KMS-11 (cell line): ENCODE measurements at regions not wholly inside any gene's neighbourhood (a gene's known extent, or its start where the extent isn't known, plus 50 kb on each side); places are given as distances from the start of the nearest gene placed in this dataset.

Source experiments
- H2AFZ ChIP-seq: fragments of 200-600 bp; sonication (generic); 2 replicates; pipeline ENCODE4 v1.6.1; 2016; ENCODE audit warnings: antibody characterized with exemption, mixed run types, low read depth
- H3K27ac ChIP-seq: fragments of 200-600 bp; sonication (generic); 2 replicates; pipeline ENCODE4 v1.6.1; 2016; ENCODE audit warnings: mild to moderate bottlenecking, mixed run types
- H3K27me3 ChIP-seq: fragments of 200-600 bp; sonication (generic); 2 replicates; pipeline ENCODE4 v1.6.1; 2017; ENCODE audit warnings: mild to moderate bottlenecking, low read depth, mixed run types, moderate library complexity; ENCODE audit not compliant: insufficient read depth
- H3K36me3 ChIP-seq: fragments of 200-600 bp; sonication (generic); 2 replicates; pipeline ENCODE4 v1.6.1; 2017; ENCODE audit warnings: mild to moderate bottlenecking, mixed run types; ENCODE audit not compliant: insufficient read depth
- H3K4me1 ChIP-seq: fragments of 200-600 bp; sonication (generic); 2 replicates; pipeline ENCODE4 v1.6.1; 2016; ENCODE audit warnings: mild to moderate bottlenecking, low read depth, mixed run types; ENCODE audit not compliant: poor library complexity, severe bottlenecking
- H3K4me2 ChIP-seq: fragments of 200-600 bp; sonication (generic); 2 replicates; pipeline ENCODE4 v1.7.0; 2016; ENCODE audit warnings: mild to moderate bottlenecking, mixed run types
- H3K4me3 ChIP-seq: fragments of 200-600 bp; sonication (generic); IDR thresholded peaks from 2 replicates; pipeline ENCODE4 v1.6.1; 2017; ENCODE audit warnings: low read depth, low read length, mixed read lengths; ENCODE audit not compliant: insufficient read depth
- H3K79me2 ChIP-seq: fragments of 200-600 bp; sonication (generic); 2 replicates; pipeline ENCODE4 v1.6.1; 2016; ENCODE audit warnings: low read depth, mixed run types; ENCODE audit not compliant: insufficient read depth
- H3K9ac ChIP-seq: fragments of 200-600 bp; sonication (generic); 2 replicates; pipeline ENCODE4 v1.6.1; 2016; ENCODE audit warnings: mild to moderate bottlenecking, mixed run types
- H4K20me1 ChIP-seq: fragments of 200-600 bp; sonication (generic); 2 replicates; pipeline ENCODE4 v1.6.1; 2016; ENCODE audit warnings: mild to moderate bottlenecking, mixed run types; ENCODE audit not compliant: insufficient read depth
- CTCF ChIP-seq: fragments of 200-600 bp; sonication (generic); conservative IDR thresholded peaks from 2 replicates; pipeline ENCODE4 v1.6.1; 2017; ENCODE audit warnings: low read depth, mild to moderate bottlenecking, antibody characterized with exemption, low read length, moderate library complexity, mixed read lengths

GRCh38 chr13:86710896-86711295, 911.7 kb upstream of the SLITRK6 start:
- Histone ChIP-seq H3K4me2 (no peak overlapping the region), H3K27me3 (no peaks in the 10 kb centered on the region), H3K9ac (no peak overlapping the region), H2AFZ (no peak overlapping the region), H3K36me3 (no peaks in the 10 kb centered on the region), H4K20me1 (no peaks in the 10 kb centered on the region), H3K79me2 (no peaks in the 10 kb centered on the region), H3K4me1 (no peaks in the 10 kb centered on the region), H3K27ac (no peak overlapping the region), H3K4me3 (no peak overlapping the region)
- no peak for TF ChIP-seq CTCF

DNA sequence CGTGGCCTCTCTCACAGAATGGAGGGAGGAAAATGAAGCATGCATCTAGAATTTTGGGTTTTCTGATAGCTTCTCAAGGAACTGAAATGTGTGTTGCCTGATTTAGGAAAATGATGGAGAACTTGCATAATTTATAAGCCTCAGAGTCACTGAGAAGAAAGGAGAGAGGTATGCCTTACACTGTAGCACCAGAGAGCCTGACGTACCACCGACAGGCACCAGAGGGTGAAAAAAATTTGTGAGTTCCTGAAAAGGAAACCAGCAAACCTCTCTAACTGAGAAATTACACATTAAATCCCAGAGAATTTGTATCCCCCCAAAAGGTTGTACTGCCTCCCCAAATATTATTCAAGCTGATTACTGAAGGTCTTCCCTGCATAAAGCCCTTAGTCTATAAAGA, 915.3 kb upstream of the SLITRK6 start:
- Histone ChIP-seq H2AFZ (no peak overlapping the region), H3K79me2 (no peaks in the 10 kb centered on the region), H3K4me3 (no peak overlapping the region), H3K4me1 (no peaks in the 10 kb centered on the region), H3K4me2 (no peak overlapping the region), H3K9ac (no peak overlapping the region), H3K27ac (no peak overlapping the region), H4K20me1 (no peaks in the 10 kb centered on the region), H3K36me3 (no peaks in the 10 kb centered on the region), H3K27me3 (no peaks in the 10 kb centered on the region)
- TF ChIP-seq CTCF: no peak

- Histone ChIP-seq H3K9ac (no peak overlapping the region), H3K36me3 (no peaks in the 10 kb centered on the region), H3K27ac (no peak overlapping the region), H3K27me3 (no peaks in the 10 kb centered on the region), H3K4me2 (no peak overlapping the region), H3K79me2 (no peaks in the 10 kb centered on the region), H3K4me1 (peaks cover 7% of the 10 kb centered on the region), H3K4me3 (no peak overlapping the region), H4K20me1 (no peaks in the 10 kb centered on the region), H2AFZ (no peak overlapping the region)
- TF ChIP-seq CTCF: no peak
Measured at GRCh38 chr13:86725105-86725504, 925.9 kb upstream of the SLITRK6 start.

GRCh38 chr13:86729206-86729605, 930.0 kb upstream of the SLITRK6 start:
- Histone ChIP-seq H3K79me2 (no peaks in the 10 kb centered on the region), H3K36me3 (no peaks in the 10 kb centered on the region), H3K4me1 (peaks cover 48% of the 10 kb centered on the region), H3K4me3 (no peak overlapping the region), H2AFZ (no peak overlapping the region), H3K4me2 (no peak overlapping the region), H4K20me1 (no peaks in the 10 kb centered on the region), H3K27me3 (no peaks in the 10 kb centered on the region), H3K27ac (no peak overlapping the region), H3K9ac (no peak overlapping the region)
- TF ChIP-seq CTCF: no peak
